ENCODE measurements at regions not wholly inside any gene's neighbourhood (a gene's known extent, or its start where the extent isn't known, plus 50 kb on each side); places are given as distances from the start of the nearest gene placed in this dataset.

DNA sequence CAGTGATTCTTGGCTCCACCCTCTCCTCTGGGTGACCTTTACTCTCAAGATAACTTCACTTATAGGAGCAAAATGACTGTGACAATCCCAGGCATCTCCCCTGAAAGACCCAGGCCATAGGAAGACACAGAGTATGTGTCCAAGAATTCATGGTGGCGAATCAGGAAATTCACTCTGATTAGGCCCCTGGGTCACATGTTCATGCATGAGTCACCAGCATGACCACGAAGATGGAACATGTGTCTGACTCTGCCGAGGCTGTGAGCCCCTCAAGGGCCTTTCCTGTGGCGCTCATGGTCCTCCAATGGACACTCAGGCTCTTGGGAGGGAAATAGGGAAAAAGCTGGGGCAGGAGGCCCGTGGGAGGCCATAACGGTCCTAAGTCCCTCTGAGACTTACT is 74.0 kb upstream of the TEX51 start:
- TF ChIP-seq, protein P1, sequence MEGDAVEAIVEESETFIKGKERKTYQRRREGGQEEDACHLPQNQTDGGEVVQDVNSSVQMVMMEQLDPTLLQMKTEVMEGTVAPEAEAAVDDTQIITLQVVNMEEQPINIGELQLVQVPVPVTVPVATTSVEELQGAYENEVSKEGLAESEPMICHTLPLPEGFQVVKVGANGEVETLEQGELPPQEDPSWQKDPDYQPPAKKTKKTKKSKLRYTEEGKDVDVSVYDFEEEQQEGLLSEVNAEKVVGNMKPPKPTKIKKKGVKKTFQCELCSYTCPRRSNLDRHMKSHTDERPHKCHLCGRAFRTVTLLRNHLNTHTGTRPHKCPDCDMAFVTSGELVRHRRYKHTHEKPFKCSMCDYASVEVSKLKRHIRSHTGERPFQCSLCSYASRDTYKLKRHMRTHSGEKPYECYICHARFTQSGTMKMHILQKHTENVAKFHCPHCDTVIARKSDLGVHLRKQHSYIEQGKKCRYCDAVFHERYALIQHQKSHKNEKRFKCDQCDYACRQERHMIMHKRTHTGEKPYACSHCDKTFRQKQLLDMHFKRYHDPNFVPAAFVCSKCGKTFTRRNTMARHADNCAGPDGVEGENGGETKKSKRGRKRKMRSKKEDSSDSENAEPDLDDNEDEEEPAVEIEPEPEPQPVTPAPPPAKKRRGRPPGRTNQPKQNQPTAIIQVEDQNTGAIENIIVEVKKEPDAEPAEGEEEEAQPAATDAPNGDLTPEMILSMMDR (IDR thresholded peaks at IDR 0.05; ENCODE audit: insufficient read depth, low read depth, low read length) = no peak
- Histone ChIP-seq H3K4me3 (ENCODE audit: low read depth, low read length) (no peak overlapping the region), H3K27me3 (ENCODE audit: control insufficient read depth, insufficient read depth, low read length) (no peaks in the 10 kb centered on the region; the same call in 1 of the 2 replicates), H3K36me3 (ENCODE audit: control insufficient read depth, insufficient read depth, low read length) (no peaks in the 10 kb centered on the region)
- POLR2A ChIA-PET = no interaction called here
- CTCF ChIA-PET = no interaction called here
- DNase-seq (ENCODE audit: low read depth) = no peak

DNA sequence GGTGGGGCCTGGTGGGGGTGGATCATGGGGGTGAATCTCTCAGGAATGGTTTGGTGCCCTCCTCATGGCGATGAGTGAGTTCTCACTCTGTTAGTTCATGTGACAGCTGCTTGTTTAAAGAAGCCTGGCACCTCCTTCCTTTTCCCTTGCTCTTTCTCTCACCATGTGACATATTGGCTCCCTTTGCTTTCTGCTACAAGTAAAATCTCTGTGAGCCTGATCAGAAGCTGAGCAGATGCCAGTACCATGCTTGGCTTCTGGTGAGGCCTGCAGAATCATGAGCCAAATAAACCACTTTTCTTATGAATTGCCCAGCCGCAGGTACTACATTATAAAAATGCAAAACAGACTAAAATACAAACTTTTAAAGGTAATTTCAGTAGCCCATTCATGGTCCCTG is 73.4 kb upstream of the TEX51 start:
- TF ChIP-seq, protein P1 (IDR thresholded peaks at IDR 0.05; ENCODE audit: insufficient read depth, low read depth, low read length) = no peak
- ChIA-PET CTCF (interaction anchor here (1.4 kb wide), 1 partner anchor 13 kb away, joined by 3 read pairs; no protein-coding TSS in a partner anchor), POLR2A (no interaction called here)
- DNase-seq (ENCODE audit: low read depth) = no peak
- no peaks in the 10 kb centered on the region for H3K36me3 ChIP-seq (ENCODE audit: control insufficient read depth, insufficient read depth, low read length)
- H3K27me3 ChIP-seq (ENCODE audit: control insufficient read depth, insufficient read depth, low read length) = no peaks in the 10 kb centered on the region; the same call in 1 of the 2 replicates
- H3K4me3 ChIP-seq (ENCODE audit: low read depth, low read length) = no peak overlapping the region

DNA sequence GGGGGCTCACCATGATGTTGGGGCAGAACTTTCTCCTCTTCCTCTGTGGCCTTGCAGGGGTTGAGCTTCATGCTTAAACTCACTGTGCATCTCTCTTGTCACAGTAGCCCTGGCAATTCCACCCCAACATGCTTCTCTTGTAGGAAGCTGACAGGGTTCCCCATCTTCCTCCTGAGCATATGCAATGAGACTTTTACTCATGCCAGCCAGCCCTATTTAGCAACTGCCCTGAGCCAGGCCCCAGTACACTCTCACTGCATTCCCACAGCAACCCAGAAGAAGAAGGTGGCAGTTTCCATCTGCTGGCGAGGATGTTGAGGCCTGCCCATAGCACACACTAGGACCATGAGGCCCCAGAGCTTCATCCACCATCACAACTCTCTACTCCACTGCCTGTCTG is 72.2 kb upstream of the TEX51 start:
- CTCF ChIA-PET = no interaction called here
- Histone ChIP-seq H3K27me3 (ENCODE audit: control insufficient read depth, insufficient read depth, low read length) (no peaks in the 10 kb centered on the region; the same call in 1 of the 2 replicates), H3K36me3 (ENCODE audit: control insufficient read depth, insufficient read depth, low read length) (no peaks in the 10 kb centered on the region), H3K4me3 (ENCODE audit: low read depth, low read length) (no peak overlapping the region)
- TF ChIP-seq, protein P1 (IDR thresholded peaks at IDR 0.05; ENCODE audit: insufficient read depth, low read depth, low read length) = no peak
- POLR2A ChIA-PET = no interaction called here
- no peak for DNase-seq (ENCODE audit: low read depth)

GRCh38 chr2:126827371-126827770 is 71.3 kb upstream of the TEX51 start:
- TF ChIP-seq, protein P1 (IDR thresholded peaks at IDR 0.05; ENCODE audit: insufficient read depth, low read depth, low read length) = no peak
- DNase-seq (ENCODE audit: low read depth) = no peak
- ChIA-PET POLR2A (no interaction called here), CTCF (no interaction called here)
- no peaks in the 10 kb centered on the region for H3K36me3 ChIP-seq (ENCODE audit: control insufficient read depth, insufficient read depth, low read length)
- H3K4me3 ChIP-seq (ENCODE audit: low read depth, low read length) = no peak overlapping the region
- H3K27me3 ChIP-seq (ENCODE audit: control insufficient read depth, insufficient read depth, low read length) = no peaks in the 10 kb centered on the region; the same call in 1 of the 2 replicates

GRCh38 chr2:126828051-126828450 is 70.6 kb upstream of the TEX51 start:
- TF ChIP-seq, protein P1 (IDR thresholded peaks at IDR 0.05; ENCODE audit: insufficient read depth, low read depth, low read length) = no peak
- Histone ChIP-seq H3K4me3 (ENCODE audit: low read depth, low read length) (no peak overlapping the region), H3K27me3 (ENCODE audit: control insufficient read depth, insufficient read depth, low read length) (no peaks in the 10 kb centered on the region; the same call in 1 of the 2 replicates), H3K36me3 (ENCODE audit: control insufficient read depth, insufficient read depth, low read length) (no peaks in the 10 kb centered on the region)
- POLR2A ChIA-PET = no interaction called here
- DNase-seq (ENCODE audit: low read depth) = no peak
- CTCF ChIA-PET = no interaction called here
